GM23338 (cell line): ENCODE measurements at regions not wholly inside any gene's neighbourhood (a gene's known extent, or its start where the extent isn't known, plus 50 kb on each side); places are given as distances from the start of the nearest gene placed in this dataset.
A peak's percentile ranks its signal among the peaks of the same experiment; 100 is the strongest.

ENCODE experiments used
- ATAC-seq: fragments of 200-7000 bp; cut with Tn5 transposase; 3 replicates; pipeline ENCODE4 v1.9.1; 2020
- DNase-seq: peaks from one replicate; pipeline ENCODE4 v3.0.0-alpha.2; 2015; ENCODE audit warnings: low spot score
- H2AFZ ChIP-seq: fragments of 200-600 bp; sonication (generic); 2 replicates; pipeline ENCODE4 v1.8.0; 2016; ENCODE audit warnings: antibody characterized with exemption, mild to moderate bottlenecking, moderate library complexity
- H3F3A ChIP-seq: fragments of 200-600 bp; sonication (generic); replicated peaks from 2 replicates; pipeline ENCODE4 v1.8.0; 2017; ENCODE audit warnings: antibody characterized with exemption, mixed run types, low read depth
- H3K27ac ChIP-seq: fragments of 200-600 bp; sonication (generic); 2 replicates; pipeline ENCODE4 v1.6.1; 2016; ENCODE audit warnings: low read depth
- H3K27me3 ChIP-seq: fragments of 200-600 bp; sonication (generic); 2 replicates; pipeline ENCODE4 v1.8.0; 2016; ENCODE audit warnings: mild to moderate bottlenecking, mixed run types, moderate library complexity; ENCODE audit not compliant: insufficient read depth
- H3K36me3 ChIP-seq: fragments of 200-600 bp; sonication (generic); 2 replicates; pipeline ENCODE4 v1.8.0; 2016; ENCODE audit warnings: mild to moderate bottlenecking; ENCODE audit not compliant: insufficient read depth
- H3K4me1 ChIP-seq: fragments of 200-600 bp; sonication (generic); 2 replicates; pipeline ENCODE4 v1.8.0; 2016; ENCODE audit warnings: mild to moderate bottlenecking, moderate library complexity; ENCODE audit not compliant: insufficient read depth
- H3K4me2 ChIP-seq: fragments of 200-600 bp; sonication (generic); 2 replicates; pipeline ENCODE4 v1.7.1; 2017; ENCODE audit warnings: mixed run types
- H3K4me3 ChIP-seq: fragments of 200-600 bp; sonication (generic); 2 replicates; pipeline ENCODE4 v1.6.1; 2016; ENCODE audit warnings: mixed run types
- H3K79me2 ChIP-seq: fragments of 200-600 bp; sonication (generic); replicated peaks from 2 replicates; pipeline ENCODE4 v1.8.0; 2017; ENCODE audit warnings: mild to moderate bottlenecking; ENCODE audit not compliant: insufficient read depth
- H3K9me2 ChIP-seq: fragments of 200-600 bp; sonication (generic); 2 replicates; pipeline ENCODE4 v1.8.0; 2017; ENCODE audit not compliant: insufficient read depth
- H4K20me1 ChIP-seq: fragments of 200-600 bp; sonication (generic); replicated peaks from 2 replicates; pipeline ENCODE4 v1.8.0; 2017; ENCODE audit warnings: mild to moderate bottlenecking; ENCODE audit not compliant: insufficient read depth
- H3K27ac Mint-ChIP-seq: 2 replicates; pipeline ENCODE4 v1.8.0; 2020; ENCODE audit warnings: inconsistent platforms, mild to moderate bottlenecking, moderate library complexity, mixed read lengths
- H3K27me3 Mint-ChIP-seq: 3 replicates; pipeline ENCODE4 v1.8.0; 2022; ENCODE audit warnings: low read depth, mild to moderate bottlenecking, moderate library complexity, mixed read lengths, inconsistent platforms; ENCODE audit not compliant: insufficient read depth, poor library complexity
- H3K36me3 Mint-ChIP-seq: 3 replicates; pipeline ENCODE4 v1.8.0; 2021; ENCODE audit warnings: low read depth, mild to moderate bottlenecking, inconsistent platforms, moderate library complexity, mixed read lengths
- H3K4me1 Mint-ChIP-seq: 3 replicates; pipeline ENCODE4 v1.8.0; 2020; ENCODE audit warnings: mild to moderate bottlenecking, inconsistent platforms, mixed read lengths
- H3K4me3 Mint-ChIP-seq: 3 replicates; pipeline ENCODE4 v1.8.0; 2021; ENCODE audit warnings: moderate library complexity, mild to moderate bottlenecking, inconsistent platforms, mixed read lengths
- H3K9me3 Mint-ChIP-seq: 3 replicates; pipeline ENCODE4 v1.8.0; 2020; ENCODE audit warnings: moderate library complexity, mild to moderate bottlenecking, inconsistent platforms, mixed read lengths
- CREB1 ChIP-seq: fragments of 250-450 bp; sonication (Bioruptor Pico); IDR thresholded peaks from 2 replicates; pipeline ENCODE4 v1.5.0; 2020; ENCODE audit warnings: low read depth, mild to moderate bottlenecking, moderate library complexity
- CTCF ChIP-seq, 2 experiments: fragments of 200-600 bp in 1 of 2; sonication (generic) in 1 of 2; conservative IDR thresholded peaks; 2 replicates each; pipeline versions ENCODE4 v1.5.1 to v1.6.1; 2016 to 2017; ENCODE audit warnings: antibody characterized with exemption in 2 of 2, low read depth in 2 of 2, mild to moderate bottlenecking in 2 of 2, moderate library complexity in 1 of 2
- ETS1 ChIP-seq: IDR thresholded peaks from 2 replicates; pipeline ENCODE4 v1.6.1; 2016; ENCODE audit warnings: antibody characterized with exemption
- EZH2 ChIP-seq: fragments of 200-600 bp; sonication (generic); IDR thresholded peaks from one replicate; pipeline ENCODE4 v1.8.0; 2017; ENCODE audit warnings: antibody characterized with exemption, mild to moderate bottlenecking, low read depth; ENCODE audit not compliant: unreplicated experiment
- EZH2phosphoT487 ChIP-seq: fragments of 200-600 bp; sonication (generic); IDR thresholded peaks from one replicate; pipeline ENCODE4 v1.8.1; 2018; ENCODE audit warnings: antibody characterized with exemption; ENCODE audit not compliant: unreplicated experiment
- JUNB ChIP-seq: IDR thresholded peaks from one replicate; pipeline ENCODE4 v1.6.1; 2016; ENCODE audit warnings: antibody characterized with exemption; ENCODE audit not compliant: unreplicated experiment
- NANOG ChIP-seq: IDR thresholded peaks from 2 replicates; pipeline ENCODE4 v1.6.1; 2016; ENCODE audit warnings: antibody characterized with exemption, borderline replicate concordance
- POLR2AphosphoS5 ChIP-seq: IDR thresholded peaks from 2 replicates; pipeline ENCODE4 v1.6.1; 2016; ENCODE audit warnings: antibody characterized with exemption, low read depth
- STAT1 ChIP-seq: IDR thresholded peaks from one replicate; pipeline ENCODE4 v1.6.1; 2016; ENCODE audit warnings: antibody characterized with exemption; ENCODE audit not compliant: unreplicated experiment
- ZNF114 ChIP-seq: fragments of 250-450 bp; sonication (Bioruptor Pico); IDR thresholded peaks from 2 replicates; pipeline ENCODE4 v1.5.0; 2020; ENCODE audit warnings: mild to moderate bottlenecking, moderate library complexity

- Mint-ChIP-seq H3K4me1 (peaks cover 19% of the 10 kb centered on the region), H3K9me3 (no peaks in the 10 kb centered on the region), H3K27me3 (peaks cover 19% of the 10 kb centered on the region), H3K4me3 (no peak overlapping the region), H3K36me3 (no peaks in the 10 kb centered on the region), H3K27ac (no peak overlapping the region)
- Histone ChIP-seq H3K36me3 (no peaks in the 10 kb centered on the region), H3K27me3 (peaks cover 36% of the 10 kb centered on the region), H3K4me1 (peaks cover 8% of the 10 kb centered on the region; the same call in 1 of the 2 replicates), H3K27ac (no peak overlapping the region), H3K4me3 (no peak overlapping the region), H2AFZ (peak overlapping the region; percentile 43; the same call in 1 of the 2 replicates), H4K20me1 (no peaks in the 10 kb centered on the region), H3K4me2 (no peak overlapping the region), H3K79me2 (no peaks in the 10 kb centered on the region), H3K9me2 (no peaks in the 10 kb centered on the region), H3F3A (0 out of 2 replicates have a peak, but pooled peaks cover 3% of the 10 kb centered on the region)
- TF ChIP-seq EZH2 (no peak), ZNF114 (CRISPR knock-in tag) (no peak), EZH2phosphoT487 (no peak), CTCF (conservative IDR thresholded peaks at IDR 0.05; ENCODE audit: low read depth in 2 of 2) (no peak), ETS1 (no peak), NANOG (no peak), STAT1 (no peak), POLR2AphosphoS5 (no peak), JUNB (no peak)
- peak; percentile 93 for ATAC-seq
- DNase-seq, result peak; percentile 52
Measured at GRCh38 chr14:73792481-73792880, 59.1 kb upstream of the PTGR2 start.

GRCh38 chr14:73789989-73790581, 61.5 kb upstream of the PTGR2 start:
- H3K27me3 ChIP-seq, result peaks cover 54% of the 10 kb centered on the region
- H3K27ac ChIP-seq, result no peak overlapping the region
- H3K36me3 ChIP-seq, result no peaks in the 10 kb centered on the region
- H3K79me2 ChIP-seq, result no peaks in the 10 kb centered on the region
- Mint-ChIP-seq H3K36me3 (no peaks in the 10 kb centered on the region), H3K4me3 (no peak overlapping the region), H3K4me1 (peaks cover 29% of the 10 kb centered on the region), H3K27ac (no peak overlapping the region), H3K27me3 (peaks cover 36% of the 10 kb centered on the region), H3K9me3 (no peaks in the 10 kb centered on the region)
- H2AFZ ChIP-seq, result no peak overlapping the region
- DNase-seq, result no peak
- ATAC-seq, result no peak
- H3K9me2 ChIP-seq, result no peaks in the 10 kb centered on the region
- 0 out of 2 replicates have a peak, but pooled peaks cover 3% of the 10 kb centered on the region for H3F3A ChIP-seq
- 0 out of 2 replicates have a peak, but pooled peaks cover under 1% of the 10 kb centered on the region for H4K20me1 ChIP-seq
- no peak overlapping the region for H3K4me3 ChIP-seq
- no peak overlapping the region for H3K4me2 ChIP-seq
- H3K4me1 ChIP-seq, result peaks cover 14% of the 10 kb centered on the region; the same call in 1 of the 2 replicates
- no peak for TF ChIP-seq STAT1
- no peak for TF ChIP-seq CTCF (conservative IDR thresholded peaks at IDR 0.05; ENCODE audit: low read depth in 2 of 2)
- no peak for TF ChIP-seq EZH2phosphoT487
- TF ChIP-seq CREB1, result no peak
